NB4 (cell line): ENCODE measurements at regions not wholly inside any gene's neighbourhood (a gene's known extent, or its start where the extent isn't known, plus 50 kb on each side); places are given as distances from the start of the nearest gene placed in this dataset.

ENCODE experiments used
- POLR2A ChIP-seq: IDR thresholded peaks from 2 replicates; pipeline ENCODE4 v1.6.1; 2011; ENCODE audit warnings: mild to moderate bottlenecking; ENCODE audit not compliant: insufficient read length; ENCODE audit errors: extremely low read depth
- TF ChIP-seq, protein P1 (sequence below): IDR thresholded peaks from one replicate; pipeline ENCODE4 v1.5.1; 2012; ENCODE audit warnings: low read depth, low read length

DNA sequence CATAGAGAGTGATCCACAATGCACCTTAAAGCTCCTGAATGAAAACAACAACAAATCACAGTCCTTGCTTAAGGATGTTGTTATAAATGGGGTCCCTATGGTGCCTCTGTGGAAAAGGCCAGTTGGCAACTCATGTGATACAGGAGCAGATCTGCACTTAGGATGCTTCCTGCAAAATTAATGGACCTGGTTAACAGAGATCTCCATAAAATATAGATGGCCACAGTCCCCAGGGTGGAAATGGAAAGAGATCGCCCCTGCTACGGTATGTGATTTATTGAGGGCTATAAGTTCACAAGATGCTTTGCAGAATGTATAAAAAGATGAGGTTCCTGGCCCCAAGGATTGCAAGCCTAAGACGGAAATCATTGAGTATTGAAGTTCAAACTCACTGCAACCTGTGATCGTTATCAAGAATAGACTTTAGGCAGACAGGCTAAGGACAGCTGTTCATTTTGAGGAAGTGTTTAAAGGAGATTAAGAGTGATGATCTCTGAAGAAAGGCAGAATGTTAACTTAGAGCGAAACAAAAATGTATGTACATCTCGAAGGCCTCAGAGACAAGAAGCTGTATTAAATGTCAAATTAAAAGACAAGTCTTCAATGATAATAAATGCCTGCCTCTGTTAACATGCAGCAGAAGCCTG is 174.1 kb upstream of the PLPP4 start:
- TF ChIP-seq, protein P1, sequence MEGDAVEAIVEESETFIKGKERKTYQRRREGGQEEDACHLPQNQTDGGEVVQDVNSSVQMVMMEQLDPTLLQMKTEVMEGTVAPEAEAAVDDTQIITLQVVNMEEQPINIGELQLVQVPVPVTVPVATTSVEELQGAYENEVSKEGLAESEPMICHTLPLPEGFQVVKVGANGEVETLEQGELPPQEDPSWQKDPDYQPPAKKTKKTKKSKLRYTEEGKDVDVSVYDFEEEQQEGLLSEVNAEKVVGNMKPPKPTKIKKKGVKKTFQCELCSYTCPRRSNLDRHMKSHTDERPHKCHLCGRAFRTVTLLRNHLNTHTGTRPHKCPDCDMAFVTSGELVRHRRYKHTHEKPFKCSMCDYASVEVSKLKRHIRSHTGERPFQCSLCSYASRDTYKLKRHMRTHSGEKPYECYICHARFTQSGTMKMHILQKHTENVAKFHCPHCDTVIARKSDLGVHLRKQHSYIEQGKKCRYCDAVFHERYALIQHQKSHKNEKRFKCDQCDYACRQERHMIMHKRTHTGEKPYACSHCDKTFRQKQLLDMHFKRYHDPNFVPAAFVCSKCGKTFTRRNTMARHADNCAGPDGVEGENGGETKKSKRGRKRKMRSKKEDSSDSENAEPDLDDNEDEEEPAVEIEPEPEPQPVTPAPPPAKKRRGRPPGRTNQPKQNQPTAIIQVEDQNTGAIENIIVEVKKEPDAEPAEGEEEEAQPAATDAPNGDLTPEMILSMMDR = no peak
- TF ChIP-seq POLR2A = no peak
